ENCODE measurements at regions not wholly inside any gene's neighbourhood (a gene's known extent, or its start where the extent isn't known, plus 50 kb on each side); places are given as distances from the start of the nearest gene placed in this dataset.
A peak's percentile ranks its signal among the peaks of the same experiment; 100 is the strongest.

DNA sequence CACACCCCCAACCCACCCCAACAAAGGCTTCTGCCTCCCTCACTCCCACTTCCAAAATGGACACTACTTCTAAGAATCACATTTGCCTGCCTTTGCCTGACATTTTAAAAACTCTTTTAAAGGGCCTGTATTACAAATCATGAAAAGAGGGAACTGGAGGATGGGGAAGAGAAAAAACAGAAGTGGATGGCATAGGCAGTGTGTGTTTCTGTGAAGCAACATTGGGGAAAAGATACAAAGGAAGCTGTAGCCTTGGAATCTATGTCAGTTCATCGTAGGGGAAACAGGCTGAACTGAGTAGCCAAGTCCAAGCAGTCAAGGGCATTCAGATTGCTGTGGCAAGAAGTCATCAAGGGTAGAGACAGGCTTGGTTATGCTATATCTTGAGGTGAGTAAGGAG lies 273.9 kb downstream of the BTG1 start:
- no peaks in the 10 kb centered on the region for H3K27me3 ChIP-seq
- WGBS, 2 donors: 38 to 49% methylated on average over 1 of the region's 1 CpG
- FAIRE-seq (no peak), ATAC-seq (peak in 2 of 4 donors; percentile 65 to 77), DNase-seq (no peak)
- no peak overlapping the region for H3K27ac ChIP-seq
- intact Hi-C loops (cut with DNase I): no loop called here
- no peak for TF ChIP-seq CTCF (IDR thresholded peaks at IDR 0.05)
- H3K9me3 ChIP-seq: no peaks in the 10 kb centered on the region
- no peaks in the 10 kb centered on the region for H3K4me1 ChIP-seq
- no peak overlapping the region for H3K4me3 ChIP-seq
- H3K36me3 ChIP-seq: no peaks in the 10 kb centered on the region

GRCh38 chr12:91870872-91871707 lies 274.6 kb downstream of the BTG1 start:
- DNase-seq (no peak), FAIRE-seq (no peak)
- 86 to 88% methylated on average over 9 of the region's 9 CpGs for WGBS, 2 donors

GRCh38 chr12:91868054-91868453 lies 277.6 kb downstream of the BTG1 start:
- H3K27me3 ChIP-seq: no peaks in the 10 kb centered on the region
- DNase-seq (no peak), FAIRE-seq (no peak), ATAC-seq (no peak)
- no peaks in the 10 kb centered on the region for H3K36me3 ChIP-seq
- H3K4me3 ChIP-seq: no peak overlapping the region
- 80 to 82% methylated on average over 4 of the region's 4 CpGs for WGBS, 2 donors
- H3K9me3 ChIP-seq: no peaks in the 10 kb centered on the region
- H3K27ac ChIP-seq: no peak overlapping the region
- no peak for TF ChIP-seq CTCF (IDR thresholded peaks at IDR 0.05)
- no peaks in the 10 kb centered on the region for H3K4me1 ChIP-seq
- intact Hi-C loops (cut with DNase I): no loop called here

More at GRCh38 chr12:91870872-91871707, 274.6 kb downstream of the BTG1 start:
- Histone ChIP-seq H3K27ac (no peak overlapping the region), H3K27me3 (no peaks in the 10 kb centered on the region), H3K4me3 (no peak overlapping the region), H3K9me3 (no peaks in the 10 kb centered on the region), H3K36me3 (no peaks in the 10 kb centered on the region), H3K4me1 (no peaks in the 10 kb centered on the region)
- ATAC-seq: peak in 1 of 4 donors; percentile 47
- intact Hi-C loops (cut with DNase I): no loop called here
- TF ChIP-seq CTCF (IDR thresholded peaks at IDR 0.05): no peak

- intact Hi-C loops (cut with DNase I): no loop called here
- no peaks in the 10 kb centered on the region for H3K36me3 ChIP-seq
- ATAC-seq: no peak
- H3K9me3 ChIP-seq: no peaks in the 10 kb centered on the region
- 84 to 88% methylated on average over 5 of the region's 5 CpGs for WGBS, 2 donors
- no peaks in the 10 kb centered on the region for H3K27me3 ChIP-seq
- DNase-seq: no peak
- TF ChIP-seq CTCF (IDR thresholded peaks at IDR 0.05): no peak
- FAIRE-seq: no peak
- no peak overlapping the region for H3K27ac ChIP-seq
- no peak overlapping the region for H3K4me3 ChIP-seq
- H3K4me1 ChIP-seq: no peaks in the 10 kb centered on the region
Observed at GRCh38 chr12:91866566-91866965, 279.1 kb downstream of the BTG1 start.

DNA sequence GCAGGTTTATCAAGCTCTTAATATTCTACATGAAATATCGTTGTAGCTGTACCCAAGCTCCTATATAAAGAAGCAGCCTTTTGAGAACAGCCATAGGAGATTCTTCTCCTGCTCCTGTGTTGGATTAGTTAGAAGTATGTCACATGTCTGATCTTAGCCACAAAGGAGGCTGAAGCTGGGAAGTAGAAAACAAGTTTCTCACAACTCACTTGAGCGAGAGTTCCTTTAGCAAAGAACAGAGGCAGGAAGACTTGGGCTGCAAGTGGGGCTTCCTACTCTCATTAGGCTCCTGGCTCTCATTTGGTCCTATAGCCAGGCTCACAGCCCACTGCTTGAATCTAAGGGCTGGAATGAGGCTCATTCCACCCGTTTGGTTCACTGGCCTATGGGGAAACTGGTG lies 281.9 kb downstream of the BTG1 start:
- TF ChIP-seq CTCF (IDR thresholded peaks at IDR 0.05): no peak
- Histone ChIP-seq H3K27ac (no peak overlapping the region), H3K9me3 (no peaks in the 10 kb centered on the region), H3K4me3 (no peak overlapping the region), H3K4me1 (no peaks in the 10 kb centered on the region), H3K36me3 (no peaks in the 10 kb centered on the region), H3K27me3 (no peaks in the 10 kb centered on the region)
- intact Hi-C loops (cut with DNase I): no loop called here
- no peak for FAIRE-seq
- 73 to 77% methylated on average over 3 of the region's 3 CpGs for WGBS, 2 donors
- DNase-seq: no peak
- ATAC-seq: no peak

Measured in pancreas (tissue), 10 donors.